ENCODE measurements at regions not wholly inside any gene's neighbourhood (a gene's known extent, or its start where the extent isn't known, plus 50 kb on each side); places are given as distances from the start of the nearest gene placed in this dataset.

DNA sequence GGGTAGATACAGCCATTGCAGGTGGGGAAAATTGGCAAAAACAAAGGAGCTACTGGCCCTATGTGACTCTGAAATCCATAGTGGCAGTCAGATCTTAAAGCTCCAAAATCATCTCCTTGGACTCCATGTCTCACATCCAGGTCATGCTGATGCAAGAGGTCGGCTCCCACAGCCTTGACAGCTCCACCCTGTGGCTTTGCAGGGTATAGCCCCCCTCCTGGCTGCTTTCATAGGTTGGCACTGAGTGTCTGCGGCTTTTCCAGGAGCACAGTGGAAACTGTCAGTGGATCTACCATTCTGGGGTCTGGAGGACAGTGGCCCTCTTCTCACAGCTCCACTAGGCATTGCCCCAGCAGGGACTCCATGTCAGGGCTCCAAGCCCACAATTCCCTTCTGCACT, 1190.1 kb downstream of the CDH12 start:
- FAIRE-seq: no peak

DNA sequence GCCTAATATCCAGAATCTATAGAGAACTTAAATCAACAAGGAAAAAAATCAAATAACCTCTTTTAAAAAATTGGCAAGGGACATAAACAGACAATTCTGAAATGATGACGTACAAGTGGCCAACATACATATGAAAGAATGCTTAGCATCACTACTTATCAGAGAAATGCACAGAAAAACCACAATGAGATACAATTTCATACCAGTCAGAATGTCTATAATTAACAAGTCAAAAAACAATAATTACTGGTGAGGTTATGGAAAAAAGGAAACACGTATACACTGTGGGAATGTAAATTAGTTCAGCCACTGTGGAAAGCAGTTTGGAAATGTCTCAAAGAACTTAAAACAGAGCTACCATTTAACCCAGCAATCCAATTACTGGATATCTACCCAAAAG, 1192.0 kb downstream of the CDH12 start:
- H3K4me1 ChIP-seq: no peaks in the 10 kb centered on the region
- H3K4me3 ChIP-seq: no peak overlapping the region
- no peaks in the 10 kb centered on the region for H3K9me3 ChIP-seq
- FAIRE-seq: no peak
- ATAC-seq: no peak
- H3K36me3 ChIP-seq: no peaks in the 10 kb centered on the region
- TF ChIP-seq, protein P1, sequence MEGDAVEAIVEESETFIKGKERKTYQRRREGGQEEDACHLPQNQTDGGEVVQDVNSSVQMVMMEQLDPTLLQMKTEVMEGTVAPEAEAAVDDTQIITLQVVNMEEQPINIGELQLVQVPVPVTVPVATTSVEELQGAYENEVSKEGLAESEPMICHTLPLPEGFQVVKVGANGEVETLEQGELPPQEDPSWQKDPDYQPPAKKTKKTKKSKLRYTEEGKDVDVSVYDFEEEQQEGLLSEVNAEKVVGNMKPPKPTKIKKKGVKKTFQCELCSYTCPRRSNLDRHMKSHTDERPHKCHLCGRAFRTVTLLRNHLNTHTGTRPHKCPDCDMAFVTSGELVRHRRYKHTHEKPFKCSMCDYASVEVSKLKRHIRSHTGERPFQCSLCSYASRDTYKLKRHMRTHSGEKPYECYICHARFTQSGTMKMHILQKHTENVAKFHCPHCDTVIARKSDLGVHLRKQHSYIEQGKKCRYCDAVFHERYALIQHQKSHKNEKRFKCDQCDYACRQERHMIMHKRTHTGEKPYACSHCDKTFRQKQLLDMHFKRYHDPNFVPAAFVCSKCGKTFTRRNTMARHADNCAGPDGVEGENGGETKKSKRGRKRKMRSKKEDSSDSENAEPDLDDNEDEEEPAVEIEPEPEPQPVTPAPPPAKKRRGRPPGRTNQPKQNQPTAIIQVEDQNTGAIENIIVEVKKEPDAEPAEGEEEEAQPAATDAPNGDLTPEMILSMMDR (IDR thresholded peaks at IDR 0.05): no peak
- H3K27ac ChIP-seq: no peak overlapping the region
- DNase-seq: no peak
- intact Hi-C loops (cut with DNase I): no loop called here
- 64 to 72% methylated on average over 2 of the region's 2 CpGs for WGBS, 2 donors
- H3K27me3 ChIP-seq: no peaks in the 10 kb centered on the region

More for the DNA sequence above, 1190.1 kb downstream of the CDH12 start:
- Histone ChIP-seq H3K27me3 (no peaks in the 10 kb centered on the region), H3K4me3 (no peak overlapping the region), H3K27ac (no peak overlapping the region), H3K9me3 (no peaks in the 10 kb centered on the region), H3K36me3 (no peaks in the 10 kb centered on the region), H3K4me1 (no peaks in the 10 kb centered on the region)
- TF ChIP-seq, protein P1 (IDR thresholded peaks at IDR 0.05): no peak
- ATAC-seq: no peak
- 62 to 68% methylated on average over 2 of the region's 2 CpGs for WGBS, 2 donors
- intact Hi-C loops (cut with DNase I): no loop called here
- DNase-seq: no peak

DNA sequence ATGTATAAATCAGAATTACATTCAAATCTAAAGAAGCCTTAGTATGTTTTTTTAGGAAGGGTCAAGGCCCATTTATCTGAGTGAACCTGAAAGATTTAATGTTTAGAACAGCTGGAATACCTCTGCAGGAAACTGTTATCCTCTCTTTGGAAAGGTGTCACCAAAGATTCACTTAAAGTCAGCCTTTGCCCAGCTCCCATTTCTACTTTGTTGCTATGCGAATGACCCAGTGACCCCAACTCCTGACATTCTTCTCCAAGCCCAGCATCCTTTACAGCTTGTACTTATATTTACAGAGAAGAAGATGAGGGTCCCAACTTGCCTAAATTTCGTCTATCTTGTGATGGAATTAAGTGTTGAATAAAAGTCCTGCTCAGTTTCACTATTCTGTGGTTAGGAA, 1198.6 kb downstream of the CDH12 start:
- 45 to 57% methylated on average over 2 of the region's 2 CpGs for WGBS, 2 donors
- TF ChIP-seq, protein P1 (IDR thresholded peaks at IDR 0.05): no peak
- DNase-seq (no peak), FAIRE-seq (no peak), ATAC-seq (no peak)
- Histone ChIP-seq H3K4me3 (no peak overlapping the region), H3K4me1 (no peaks in the 10 kb centered on the region), H3K9me3 (no peaks in the 10 kb centered on the region), H3K36me3 (no peaks in the 10 kb centered on the region), H3K27me3 (no peaks in the 10 kb centered on the region), H3K27ac (no peak overlapping the region)
- intact Hi-C loops (cut with DNase I): no loop called here

DNA sequence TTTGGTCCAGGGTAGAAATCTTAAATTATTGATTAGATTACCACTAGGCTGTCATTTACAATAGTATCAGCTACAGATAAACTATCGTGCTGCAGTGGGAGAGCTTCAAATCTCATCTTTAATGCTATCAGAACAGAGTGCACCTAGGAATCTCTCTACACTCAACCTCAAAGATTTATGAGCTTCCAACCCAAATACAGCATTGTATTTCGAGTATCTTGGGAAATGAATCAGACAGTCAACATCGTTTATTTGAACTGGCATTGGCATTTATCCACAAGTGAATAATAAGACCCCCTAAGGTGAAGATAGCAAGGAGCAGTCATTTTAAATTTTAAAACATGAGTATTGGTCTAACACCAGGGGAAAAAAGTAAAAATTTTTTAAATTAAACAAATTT, 1203.2 kb downstream of the CDH12 start:
- intact Hi-C loops (cut with DNase I): no loop called here
- Histone ChIP-seq H3K27ac (no peak overlapping the region), H3K9me3 (no peaks in the 10 kb centered on the region), H3K4me1 (no peaks in the 10 kb centered on the region), H3K27me3 (no peaks in the 10 kb centered on the region), H3K4me3 (no peak overlapping the region), H3K36me3 (no peaks in the 10 kb centered on the region)
- no peak for DNase-seq
- FAIRE-seq: no peak
- ATAC-seq: no peak
- TF ChIP-seq, protein P1 (IDR thresholded peaks at IDR 0.05): no peak
- WGBS, 2 donors: 4 to 6% methylated on average over 3 of the region's 3 CpGs

DNA sequence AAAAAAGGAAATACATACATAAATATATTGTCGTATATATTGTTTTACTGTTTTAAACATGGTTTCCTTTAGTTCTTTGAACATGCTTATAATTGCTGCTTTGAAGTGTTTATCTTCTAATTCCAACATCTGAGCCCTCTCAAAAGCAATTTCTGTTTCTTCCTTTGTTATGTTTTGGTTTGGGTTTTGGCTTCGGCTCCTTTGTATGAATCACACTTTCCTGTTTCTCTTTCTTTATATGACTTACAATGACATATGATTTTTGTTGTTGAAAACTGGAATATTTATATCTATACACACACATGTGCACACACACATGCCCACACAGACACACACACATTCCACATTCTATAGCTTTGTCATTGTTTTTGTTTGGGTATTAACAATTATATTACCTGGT, 1206.7 kb downstream of the CDH12 start:
- Histone ChIP-seq H3K4me3 (no peak overlapping the region), H3K9me3 (peaks cover 0 to 2% (median 0%) of the 10 kb centered on the region in 4 donors)
- DNase-seq: no peak

More for the DNA sequence above, 1206.7 kb downstream of the CDH12 start:
- Histone ChIP-seq H3K27ac (no peak overlapping the region), H3K36me3 (no peaks in the 10 kb centered on the region), H3K27me3 (no peaks in the 10 kb centered on the region), H3K4me1 (no peaks in the 10 kb centered on the region)
- intact Hi-C loops (cut with DNase I): no loop called here
- TF ChIP-seq, protein P1 (IDR thresholded peaks at IDR 0.05): no peak
- 81 to 83% methylated on average over 2 of the region's 2 CpGs for WGBS, 2 donors
- ATAC-seq: no peak
- FAIRE-seq: no peak
